ENCODE measurements at regions not wholly inside any gene's neighbourhood (a gene's known extent, or its start where the extent isn't known, plus 50 kb on each side); places are given as distances from the start of the nearest gene placed in this dataset.
"Not testable (repeated sequence)": the region's sequence is repeated elsewhere in the genome, so short reads cannot be mapped to it uniquely, and the experiment has no call there.

GRCh38 chr21:19440792-19441655, 1037.4 kb upstream of the TMPRSS15 start:
- no peak for DNase-seq

GRCh38 chr21:19458295-19458694, 1054.7 kb upstream of the TMPRSS15 start:
- no peak for DNase-seq

DNA sequence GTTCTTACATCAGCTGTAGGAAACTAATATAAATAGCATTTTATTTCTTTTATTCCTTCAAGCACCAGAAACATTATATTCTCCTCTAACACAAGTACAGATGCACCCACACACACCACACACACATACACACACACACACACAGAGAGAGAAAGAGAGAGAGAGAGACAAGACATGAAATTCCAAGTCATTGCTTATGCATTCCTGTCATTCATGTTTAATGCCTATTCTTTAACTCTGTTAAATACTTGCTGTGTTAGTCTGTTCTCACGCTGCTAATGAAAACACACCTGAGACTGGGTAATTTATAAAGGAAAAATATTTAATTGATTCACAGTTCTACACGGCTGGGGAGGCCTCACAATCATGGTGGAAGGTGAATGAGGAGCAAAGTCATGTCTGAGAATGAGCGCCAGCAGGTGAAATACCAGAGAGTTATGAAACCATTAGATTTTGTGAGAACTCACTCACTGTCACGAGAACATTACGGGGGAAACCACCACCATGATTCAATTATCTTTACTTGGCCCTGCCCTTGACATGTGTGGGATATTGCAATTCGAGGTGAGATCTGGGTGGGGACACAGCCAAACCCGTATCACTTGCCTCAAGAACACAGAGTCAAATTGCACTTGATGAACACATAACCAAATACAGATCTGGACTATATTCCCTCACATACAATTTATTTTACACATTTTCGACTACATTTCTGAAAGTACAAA, 1058.1 kb upstream of the TMPRSS15 start:
- no peak for DNase-seq

GRCh38 chr21:19463966-19464365, 1060.4 kb upstream of the TMPRSS15 start:
- DNase-seq = no peak

DNA sequence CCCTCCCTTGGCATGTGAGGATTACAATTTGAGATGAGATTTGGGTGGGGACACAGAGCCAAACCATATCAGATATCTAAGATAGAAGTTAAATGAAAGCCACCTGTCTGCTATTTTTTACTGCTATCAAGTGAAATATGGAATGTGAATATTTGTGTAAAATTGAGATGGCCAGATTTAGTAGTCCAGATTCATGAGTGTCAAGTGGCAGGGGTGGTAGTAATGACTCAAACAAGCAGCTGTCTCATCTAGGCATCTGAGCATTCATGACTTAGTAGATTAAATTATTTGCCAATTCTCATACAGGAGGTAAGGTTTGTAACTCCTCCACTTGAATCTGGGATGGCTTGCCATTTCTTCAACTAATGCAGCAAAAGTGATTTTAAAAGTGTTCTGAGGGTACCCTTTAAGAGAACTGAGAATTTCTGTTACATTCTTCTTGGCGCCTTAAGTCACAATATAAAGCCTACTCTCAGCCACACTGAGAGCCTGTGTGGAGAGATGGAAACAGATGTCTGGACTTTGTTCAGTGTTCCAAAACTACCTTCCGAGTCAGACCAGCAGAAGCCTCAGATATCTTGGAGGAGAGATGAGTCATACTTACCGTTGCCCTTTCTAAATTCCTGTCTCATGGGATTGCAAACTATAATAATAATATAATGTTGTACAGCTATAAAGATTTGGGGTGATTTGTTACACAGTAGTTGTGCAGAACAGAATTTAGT, 1065.6 kb upstream of the TMPRSS15 start:
- DNase-seq = no peak

DNA sequence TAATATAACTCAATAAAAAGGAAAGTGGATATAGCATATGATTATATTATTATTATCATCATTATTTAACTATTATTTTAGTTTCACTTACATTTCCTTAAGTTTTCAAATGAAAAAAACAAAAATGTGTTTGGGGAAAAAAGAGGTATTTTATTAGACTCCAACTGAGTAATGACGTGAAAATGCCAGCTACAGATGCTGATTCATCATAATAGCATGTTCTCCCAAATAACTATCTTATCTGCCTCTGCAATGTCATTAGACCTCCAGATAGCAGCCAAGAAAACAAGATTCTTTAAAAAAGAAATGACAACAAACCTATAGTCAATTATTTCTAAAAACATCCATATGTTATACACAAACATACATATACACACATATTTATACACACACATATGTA, 1071.9 kb upstream of the TMPRSS15 start:
- DNase-seq = no peak

DNA sequence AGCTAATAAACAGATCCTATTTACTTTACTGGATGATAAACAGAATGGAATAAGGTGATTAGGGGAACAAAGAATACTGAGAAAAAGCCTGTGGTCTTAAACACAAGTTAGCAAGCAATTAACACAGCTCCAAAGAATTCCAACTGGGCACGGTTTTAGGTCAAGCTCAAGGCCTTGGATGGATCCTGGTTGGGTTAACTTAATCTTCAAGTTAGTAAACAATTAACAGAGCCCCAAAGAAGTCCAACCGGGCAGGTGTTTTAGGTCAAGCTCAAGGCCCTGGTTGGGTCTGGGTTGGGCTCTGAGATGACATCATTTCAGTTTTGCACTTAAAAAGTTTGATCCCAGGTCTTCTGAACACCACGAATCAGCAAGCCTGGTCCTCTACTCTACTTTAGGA, 1086.3 kb upstream of the TMPRSS15 start:
- no peak for DNase-seq

GRCh38 chr21:19490481-19490880, 1086.9 kb upstream of the TMPRSS15 start:
- DNase-seq = no peak

- not testable (repeated sequence) for DNase-seq
These were observed 1090.1 kb upstream of the TMPRSS15 start for GRCh38 chr21:19493437-19494241.

DNA sequence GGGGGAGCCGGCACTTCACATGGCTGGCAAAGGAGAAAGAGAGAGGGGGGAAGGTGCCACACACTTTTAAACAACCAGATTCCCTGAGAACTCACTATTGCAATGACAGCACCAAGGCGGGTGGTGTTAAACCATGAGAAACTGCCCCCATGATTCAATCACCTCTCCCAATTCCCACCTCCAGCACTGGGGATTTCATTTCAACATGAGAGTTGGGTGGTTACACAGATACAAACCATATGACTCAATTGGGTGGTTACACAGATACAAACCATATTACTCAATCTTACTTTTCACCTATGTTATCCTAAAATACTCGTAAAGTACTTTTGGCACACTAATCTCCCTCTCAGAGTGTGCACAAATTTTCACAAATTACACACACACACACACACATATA, 1097.5 kb upstream of the TMPRSS15 start:
- DNase-seq = no peak

- no peak for DNase-seq
These were observed 1104.2 kb upstream of the TMPRSS15 start for GRCh38 chr21:19507682-19508260.

DNA sequence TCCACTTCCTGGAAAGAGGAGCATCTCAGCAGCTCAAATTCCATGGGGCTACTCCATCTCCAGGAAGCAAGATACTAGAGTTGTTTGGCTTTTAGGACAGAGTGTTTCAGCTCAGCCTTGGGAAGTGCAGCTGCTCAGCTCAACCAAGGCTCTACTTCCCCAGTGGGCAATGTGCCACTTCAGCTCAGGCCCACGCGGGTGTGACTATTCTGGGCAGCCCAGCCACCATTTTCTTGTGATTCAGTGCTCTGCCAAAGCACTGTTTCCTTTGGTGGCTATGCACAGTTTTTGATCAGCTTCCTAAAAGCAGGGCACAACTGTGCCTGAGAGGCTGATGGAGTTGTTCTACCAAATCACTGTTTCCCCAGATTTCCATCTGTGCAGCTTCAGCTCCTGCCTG, 1104.9 kb upstream of the TMPRSS15 start:
- DNase-seq = no peak

GRCh38 chr21:19508844-19509243, 1105.3 kb upstream of the TMPRSS15 start:
- no peak for DNase-seq

- no peak for DNase-seq
These were observed 1106.5 kb upstream of the TMPRSS15 start for GRCh38 chr21:19510057-19510456.

GRCh38 chr21:19510653-19511052, 1107.1 kb upstream of the TMPRSS15 start:
- no peak for DNase-seq

DNA sequence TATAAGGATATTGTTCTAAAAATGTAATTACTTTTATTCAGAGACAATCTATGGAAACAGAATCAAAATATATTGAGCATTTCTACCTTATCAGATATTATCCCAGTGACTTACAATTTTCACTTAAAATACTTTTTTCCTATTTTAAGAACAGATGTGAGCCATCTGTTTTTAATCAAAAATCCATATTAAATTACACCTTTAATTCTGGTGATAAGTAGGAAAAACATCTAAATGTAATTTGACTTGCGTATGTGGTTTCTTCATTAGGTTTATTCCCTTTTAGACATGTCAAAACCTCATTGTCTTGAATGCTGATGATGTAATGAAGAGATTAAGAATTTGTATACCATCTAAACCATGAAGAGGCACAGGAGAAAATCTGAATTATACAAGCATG, 1118.8 kb upstream of the TMPRSS15 start:
- DNase-seq = no peak

DNA sequence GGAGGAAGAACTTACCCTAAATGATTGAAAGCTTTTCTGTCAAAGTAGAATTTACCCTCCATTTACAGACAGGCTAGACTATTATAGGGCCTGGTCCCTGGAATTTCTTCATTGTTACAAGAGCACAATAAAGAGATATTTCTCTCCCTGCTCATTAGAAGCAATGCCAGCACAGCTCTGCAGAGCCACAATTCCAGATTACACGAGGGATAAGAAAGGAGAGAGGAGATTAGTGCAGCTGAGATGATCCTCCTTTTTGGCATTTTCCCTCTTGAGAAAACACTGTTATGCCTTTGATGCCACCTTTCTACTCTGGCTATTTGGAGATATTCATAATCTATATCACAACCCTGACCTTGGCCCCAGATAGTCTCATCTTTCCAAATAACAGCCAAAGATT, 1119.5 kb upstream of the TMPRSS15 start:
- no peak for DNase-seq

GRCh38 chr21:19523746-19524145, 1120.2 kb upstream of the TMPRSS15 start:
- no peak for DNase-seq

DNA sequence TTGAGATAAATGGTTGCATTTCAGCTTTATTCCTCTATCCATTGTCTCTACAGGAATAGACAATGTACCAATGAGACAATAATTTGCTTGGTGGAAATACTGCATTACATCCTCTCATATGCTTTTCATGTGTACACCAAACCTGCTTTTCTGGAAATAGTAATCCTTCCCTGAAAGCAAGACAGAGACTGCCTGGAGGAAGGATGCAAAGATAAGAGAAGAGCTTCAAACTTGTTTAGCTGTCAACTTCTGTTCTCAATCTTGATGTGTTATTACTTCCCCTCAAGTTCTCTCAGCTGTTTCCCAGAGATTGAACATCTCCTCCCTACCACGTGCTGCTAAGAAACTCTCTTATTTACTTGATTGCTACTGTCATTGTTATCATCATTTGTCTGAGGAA, 1125.4 kb upstream of the TMPRSS15 start:
- DNase-seq = no peak

DNA sequence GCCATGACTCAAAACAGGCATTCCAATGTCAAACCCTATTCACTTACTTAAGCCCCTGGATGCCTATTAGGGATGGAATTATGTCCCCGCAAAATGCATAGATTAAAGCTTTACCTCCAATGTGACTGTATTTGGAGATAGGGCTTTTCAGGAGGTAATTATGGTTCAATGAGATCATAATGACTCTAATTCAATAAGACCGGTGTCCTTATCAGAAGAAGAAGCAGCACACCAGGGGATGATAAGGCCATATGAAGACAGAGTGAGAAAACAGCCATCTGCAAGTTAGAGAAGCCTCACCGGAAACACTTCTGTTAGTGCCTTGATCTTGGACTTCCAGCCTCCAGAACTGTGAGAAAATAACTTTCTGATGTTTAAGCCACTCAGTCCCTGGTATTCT, 1131.8 kb upstream of the TMPRSS15 start:
- no peak for DNase-seq

GRCh38 chr21:19537116-19537515, 1133.5 kb upstream of the TMPRSS15 start:
- DNase-seq = no peak

GRCh38 chr21:19540287-19540686, 1136.7 kb upstream of the TMPRSS15 start:
- DNase-seq = no peak

All from NCI-H187 (cell line).